HT-29 (cell line): ENCODE measurements at regions not wholly inside any gene's neighbourhood (a gene's known extent, or its start where the extent isn't known, plus 50 kb on each side); places are given as distances from the start of the nearest gene placed in this dataset.

ENCODE experiments used
- DNase-seq: peaks from one replicate; pipeline ENCODE4 v3.0.0-alpha.2; 2015; ENCODE audit warnings: low spot score

GRCh38 chr1:218867941-218868626 is 305.6 kb upstream of the LYPLAL1 start:
- DNase-seq: no peak

- DNase-seq: no peak
Measured at GRCh38 chr1:218869276-218869675, 304.4 kb upstream of the LYPLAL1 start.

GRCh38 chr1:218872026-218872425 is 301.7 kb upstream of the LYPLAL1 start:
- no peak for DNase-seq

- no peak for DNase-seq
Measured at GRCh38 chr1:218872928-218873327, 300.8 kb upstream of the LYPLAL1 start.

- peak; percentile 65 for DNase-seq
Measured at GRCh38 chr1:218874313-218874712, 299.4 kb upstream of the LYPLAL1 start.

- DNase-seq: peak; percentile 33
Measured at GRCh38 chr1:218874801-218875400, 298.8 kb upstream of the LYPLAL1 start.

GRCh38 chr1:218878369-218878768 is 295.3 kb upstream of the LYPLAL1 start:
- DNase-seq: no peak

GRCh38 chr1:218880484-218881060 is 293.1 kb upstream of the LYPLAL1 start:
- no peak for DNase-seq

GRCh38 chr1:218882454-218882853 is 291.2 kb upstream of the LYPLAL1 start:
- no peak for DNase-seq

- peak; percentile 37 for DNase-seq
Measured at GRCh38 chr1:218886101-218886871, 287.4 kb upstream of the LYPLAL1 start.

- DNase-seq: peak; percentile 57
Measured at GRCh38 chr1:218887141-218887925, 286.3 kb upstream of the LYPLAL1 start.

- DNase-seq: no peak
Measured at GRCh38 chr1:218890451-218890850, 283.2 kb upstream of the LYPLAL1 start.

- DNase-seq: no peak
Measured at GRCh38 chr1:218891577-218891976, 282.1 kb upstream of the LYPLAL1 start.

- DNase-seq: no peak
Measured at GRCh38 chr1:218895064-218895587, 278.6 kb upstream of the LYPLAL1 start.

GRCh38 chr1:218896202-218896601 is 277.5 kb upstream of the LYPLAL1 start:
- DNase-seq: no peak

- no peak for DNase-seq
Measured at GRCh38 chr1:218898921-218899320, 274.8 kb upstream of the LYPLAL1 start.

GRCh38 chr1:218900615-218901014 is 273.1 kb upstream of the LYPLAL1 start:
- no peak for DNase-seq

GRCh38 chr1:218904416-218904815 is 269.3 kb upstream of the LYPLAL1 start:
- no peak for DNase-seq

- DNase-seq: no peak
Measured at GRCh38 chr1:218916720-218917119, 257.0 kb upstream of the LYPLAL1 start.

GRCh38 chr1:218917656-218918055 is 256.0 kb upstream of the LYPLAL1 start:
- DNase-seq: no peak

- DNase-seq: no peak
Measured at GRCh38 chr1:218925777-218926176, 247.9 kb upstream of the LYPLAL1 start.
